A549 (cell line): ENCODE measurements at regions not wholly inside any gene's neighbourhood (a gene's known extent, or its start where the extent isn't known, plus 50 kb on each side); places are given as distances from the start of the nearest gene placed in this dataset.

ENCODE experiments used
- CHD2 ChIP-seq: fragments of 150-350 bp; IDR thresholded peaks from 2 replicates; pipeline ENCODE4 v1.6.1; 2014; ENCODE audit warnings: low read length; ENCODE audit not compliant: partially characterized antibody
- CTCF ChIP-seq: fragments of >200 bp; sonication (Bioruptor Twin); formaldehyde crosslinking; IDR thresholded peaks from 3 replicates; pipeline ENCODE4 v1.5.1; 2016
- HOXA7 ChIP-seq: fragments of 250-450 bp; sonication (Bioruptor Pico); IDR thresholded peaks from 2 replicates; pipeline ENCODE4 v1.5.0; 2020; ENCODE audit warnings: mild to moderate bottlenecking, moderate library complexity
- JUNB ChIP-seq: fragments of >200 bp; sonication (Bioruptor Twin); formaldehyde crosslinking; IDR thresholded peaks from 2 replicates; pipeline ENCODE4 v1.6.1; 2016
- NFE2L2 ChIP-seq: fragments of 150-350 bp; conservative IDR thresholded peaks from 2 replicates; pipeline ENCODE4 v1.6.1; 2014; ENCODE audit warnings: low read length
- NPAS2 ChIP-seq: fragments of 250-450 bp; sonication (Bioruptor Pico); IDR thresholded peaks from 2 replicates; pipeline ENCODE4 v1.8.0; 2022; ENCODE audit warnings: mild to moderate bottlenecking, moderate library complexity, borderline replicate concordance
- RFX5 ChIP-seq: fragments of 450-650 bp; IDR thresholded peaks from 2 replicates; pipeline ENCODE4 v1.7.1; 2014; ENCODE audit warnings: antibody characterized with exemption, mild to moderate bottlenecking, moderate library complexity

GRCh38 chr4:84441758-84442377 lies 57.2 kb downstream of the NKX6-1 start:
- TF ChIP-seq CTCF: no peak
- no peak for TF ChIP-seq NFE2L2
- no peak for TF ChIP-seq NPAS2 (CRISPR knock-in tag)
- TF ChIP-seq RFX5: no peak
- no peak for TF ChIP-seq JUNB
- TF ChIP-seq HOXA7: no peak
- TF ChIP-seq CHD2: no peak
